ENCODE measurements at regions not wholly inside any gene's neighbourhood (a gene's known extent, or its start where the extent isn't known, plus 50 kb on each side); places are given as distances from the start of the nearest gene placed in this dataset.

GRCh38 chr6:78505178-78505577, 362.2 kb upstream of the IRAK1BP1 start:
- Histone ChIP-seq H3K4me1 (no peaks in the 10 kb centered on the region), H3K9me3 (no peaks in the 10 kb centered on the region), H3K4me3 (no peak overlapping the region), H3K36me3 (no peaks in the 10 kb centered on the region), H3K27me3 (no peaks in the 10 kb centered on the region), H3K27ac (no peak overlapping the region)
- TF ChIP-seq POLR2A (IDR thresholded peaks at IDR 0.05), result no peak
- no peak for TF ChIP-seq CTCF (IDR thresholded peaks at IDR 0.05)
- TF ChIP-seq EP300 (IDR thresholded peaks at IDR 0.05), result no peak
- DNase-seq (ENCODE audit: low spot score in 2 of 2), result no peak
- 77% methylated on average over 4 of the region's 4 CpGs for WGBS, 2 donors

- TF ChIP-seq POLR2A (IDR thresholded peaks at IDR 0.05) (no peak), CTCF (IDR thresholded peaks at IDR 0.05) (no peak), EP300 (IDR thresholded peaks at IDR 0.05) (no peak)
- no peak for DNase-seq (ENCODE audit: low spot score in 2 of 2)
- no peaks in the 10 kb centered on the region for H3K36me3 ChIP-seq
- H3K9me3 ChIP-seq, result no peaks in the 10 kb centered on the region
- no peak overlapping the region for H3K4me3 ChIP-seq
- no peak overlapping the region for H3K27ac ChIP-seq
- no peaks in the 10 kb centered on the region for H3K27me3 ChIP-seq
- no peaks in the 10 kb centered on the region for H3K4me1 ChIP-seq
- 46 to 64% methylated on average over 2 of the region's 2 CpGs for WGBS, 2 donors
Observed at GRCh38 chr6:78511009-78511408, 356.3 kb upstream of the IRAK1BP1 start.

- no peak for TF ChIP-seq POLR2A (IDR thresholded peaks at IDR 0.05)
- no peak for TF ChIP-seq CTCF (IDR thresholded peaks at IDR 0.05)
- no peak for TF ChIP-seq EP300 (IDR thresholded peaks at IDR 0.05)
- Histone ChIP-seq H3K27ac (no peak overlapping the region), H3K4me3 (no peak overlapping the region), H3K36me3 (no peaks in the 10 kb centered on the region), H3K4me1 (no peaks in the 10 kb centered on the region), H3K9me3 (no peaks in the 10 kb centered on the region), H3K27me3 (no peaks in the 10 kb centered on the region)
- DNase-seq (ENCODE audit: low spot score in 2 of 2), result no peak
- WGBS, 2 donors, result 45 to 58% methylated on average over 2 of the region's 2 CpGs
Observed at GRCh38 chr6:78513856-78514255, 353.5 kb upstream of the IRAK1BP1 start.

- H3K36me3 ChIP-seq, result no peaks in the 10 kb centered on the region
- no peaks in the 10 kb centered on the region for H3K9me3 ChIP-seq
- DNase-seq (ENCODE audit: low spot score in 2 of 2), result no peak
- H3K27ac ChIP-seq, result no peak overlapping the region
- no peaks in the 10 kb centered on the region for H3K27me3 ChIP-seq
- H3K4me1 ChIP-seq, result no peaks in the 10 kb centered on the region
- 54 to 56% methylated on average over 2 of the region's 2 CpGs for WGBS, 2 donors
- H3K4me3 ChIP-seq, result no peak overlapping the region
- TF ChIP-seq EP300 (IDR thresholded peaks at IDR 0.05) (no peak), POLR2A (IDR thresholded peaks at IDR 0.05) (no peak), CTCF (IDR thresholded peaks at IDR 0.05) (no peak)
Observed at GRCh38 chr6:78515271-78515670, 352.1 kb upstream of the IRAK1BP1 start.

GRCh38 chr6:78517399-78517798, 350.0 kb upstream of the IRAK1BP1 start:
- no peak overlapping the region for H3K4me3 ChIP-seq
- 62 to 63% methylated on average over 2 of the region's 2 CpGs for WGBS, 2 donors
- no peaks in the 10 kb centered on the region for H3K36me3 ChIP-seq
- H3K27me3 ChIP-seq, result no peaks in the 10 kb centered on the region
- no peak for TF ChIP-seq EP300 (IDR thresholded peaks at IDR 0.05)
- no peak for TF ChIP-seq POLR2A (IDR thresholded peaks at IDR 0.05)
- TF ChIP-seq CTCF (IDR thresholded peaks at IDR 0.05), result no peak
- no peak for DNase-seq (ENCODE audit: low spot score in 2 of 2)
- H3K4me1 ChIP-seq, result no peaks in the 10 kb centered on the region
- no peaks in the 10 kb centered on the region for H3K9me3 ChIP-seq
- no peak overlapping the region for H3K27ac ChIP-seq
